MM.1S (cell line): ENCODE measurements at regions not wholly inside any gene's neighbourhood (a gene's known extent, or its start where the extent isn't known, plus 50 kb on each side); places are given as distances from the start of the nearest gene placed in this dataset.

Experiments used
- CTCF ChIP-seq: fragments of 300-600 bp; sonication (generic); IDR thresholded peaks from 2 replicates; pipeline ENCODE4 v1.5.1; 2016; ENCODE audit warnings: antibody characterized with exemption, low read length, mixed read lengths
- EZH2 ChIP-seq: fragments of 300-600 bp; sonication (generic); optimal IDR thresholded peaks from 2 replicates; pipeline ENCODE3; 2017; ENCODE audit warnings: low read depth, mild to moderate bottlenecking, antibody characterized with exemption, low read length, mixed read lengths
- EZH2phosphoT487 ChIP-seq: fragments of 300-600 bp; sonication (generic); IDR thresholded peaks from 2 replicates; pipeline ENCODE4 v1.6.1; 2018; ENCODE audit warnings: antibody characterized with exemption, low read length

GRCh38 chr4:145380123-145380522 is 101.5 kb upstream of the SMAD1 start:
- no peak for TF ChIP-seq CTCF
- no peak for TF ChIP-seq EZH2phosphoT487
- no peak for TF ChIP-seq EZH2
